IPS DF 6.9 (cell line): ENCODE measurements at regions not wholly inside any gene's neighbourhood (a gene's known extent, or its start where the extent isn't known, plus 50 kb on each side); places are given as distances from the start of the nearest gene placed in this dataset.

ENCODE experiments used
- DNase-seq: peaks from one replicate; pipeline ENCODE4 v3.0.0-alpha.2; 2013; ENCODE audit warnings: low read depth, low spot score
- H3K27ac ChIP-seq: one replicate; pipeline ENCODE4 v1.5.1; 2013; ENCODE audit warnings: low read length, control low read depth
- H3K27me3 ChIP-seq: 2 replicates; pipeline ENCODE4 v1.6.1; 2013; ENCODE audit warnings: mild to moderate bottlenecking, low read length; ENCODE audit not compliant: control insufficient read depth, insufficient read depth
- H3K36me3 ChIP-seq: 2 replicates; pipeline ENCODE4 v1.6.1; 2013; ENCODE audit warnings: low read length; ENCODE audit not compliant: control insufficient read depth, insufficient read depth
- H3K4me1 ChIP-seq: 2 replicates; pipeline ENCODE4 v1.6.1; 2013; ENCODE audit warnings: low read length; ENCODE audit not compliant: control insufficient read depth, insufficient read depth
- H3K4me3 ChIP-seq: 2 replicates; pipeline ENCODE4 v1.5.1; 2013; ENCODE audit warnings: mild to moderate bottlenecking, low read length
- H3K9me3 ChIP-seq: 2 replicates; pipeline ENCODE4 v1.6.1; 2013; ENCODE audit warnings: low read length, inconsistent platforms; ENCODE audit not compliant: control insufficient read depth, insufficient read depth
- WGBS: extraction: QIAGEN DNeasy Blood & Tissue Kit; methylation state at CpG from one replicate; pipeline ENCODE4 v1.1.7; 2013; ENCODE audit warnings: mixed read lengths, missing lambda C conversion rate; ENCODE audit not compliant: insufficient read length, insufficient coverage; 5-methylcytosine and 5-hydroxymethylcytosine counted together

GRCh38 chr11:70537576-70538571 lies 139.5 kb downstream of the CTTN start:
- no peak for DNase-seq
- no peak overlapping the region for H3K4me3 ChIP-seq
- no peaks in the 10 kb centered on the region for H3K36me3 ChIP-seq
- H3K9me3 ChIP-seq, result no peaks in the 10 kb centered on the region
- H3K27me3 ChIP-seq, result no peaks in the 10 kb centered on the region
- no peak overlapping the region for H3K27ac ChIP-seq
- WGBS, result no CpG with 5 or more reads among the region's 28 CpGs
- no peaks in the 10 kb centered on the region for H3K4me1 ChIP-seq

GRCh38 chr11:70538641-70539359 lies 140.5 kb downstream of the CTTN start:
- no CpG with 5 or more reads among the region's 22 CpGs for WGBS
- H3K27me3 ChIP-seq, result no peaks in the 10 kb centered on the region
- no peak overlapping the region for H3K4me3 ChIP-seq
- no peak for DNase-seq
- H3K27ac ChIP-seq, result no peak overlapping the region
- no peaks in the 10 kb centered on the region for H3K36me3 ChIP-seq
- no peaks in the 10 kb centered on the region for H3K9me3 ChIP-seq
- no peaks in the 10 kb centered on the region for H3K4me1 ChIP-seq

GRCh38 chr11:70539360-70540095 lies 141.2 kb downstream of the CTTN start:
- Histone ChIP-seq H3K9me3 (no peaks in the 10 kb centered on the region), H3K4me1 (no peaks in the 10 kb centered on the region), H3K4me3 (no peak overlapping the region), H3K27ac (no peak overlapping the region), H3K36me3 (no peaks in the 10 kb centered on the region), H3K27me3 (no peaks in the 10 kb centered on the region)
- WGBS, result no CpG with 5 or more reads among the region's 26 CpGs
- no peak for DNase-seq

GRCh38 chr11:70540196-70540595 lies 141.9 kb downstream of the CTTN start:
- Histone ChIP-seq H3K4me3 (no peak overlapping the region), H3K36me3 (no peaks in the 10 kb centered on the region), H3K9me3 (no peaks in the 10 kb centered on the region), H3K27ac (no peak overlapping the region), H3K4me1 (peaks cover 5% of the 10 kb centered on the region; the same call in 1 of the 2 replicates), H3K27me3 (no peaks in the 10 kb centered on the region)
- no CpG with 5 or more reads among the region's 16 CpGs for WGBS
- no peak for DNase-seq

GRCh38 chr11:70541176-70541575 lies 142.8 kb downstream of the CTTN start:
- no peak for DNase-seq
- no CpG with 5 or more reads among the region's 9 CpGs for WGBS
- Histone ChIP-seq H3K4me3 (no peak overlapping the region), H3K9me3 (no peaks in the 10 kb centered on the region), H3K27me3 (no peaks in the 10 kb centered on the region), H3K36me3 (no peaks in the 10 kb centered on the region), H3K4me1 (peaks cover 9% of the 10 kb centered on the region; the same call in 1 of the 2 replicates), H3K27ac (no peak overlapping the region)

GRCh38 chr11:70541699-70542098 lies 143.4 kb downstream of the CTTN start:
- DNase-seq, result no peak
- Histone ChIP-seq H3K27me3 (no peaks in the 10 kb centered on the region), H3K4me1 (peaks cover 12% of the 10 kb centered on the region), H3K27ac (no peak overlapping the region), H3K9me3 (no peaks in the 10 kb centered on the region), H3K4me3 (no peak overlapping the region), H3K36me3 (no peaks in the 10 kb centered on the region)
- WGBS, result no CpG with 5 or more reads among the region's 5 CpGs

- H3K27me3 ChIP-seq, result no peaks in the 10 kb centered on the region
- no peaks in the 10 kb centered on the region for H3K36me3 ChIP-seq
- DNase-seq, result no peak
- H3K9me3 ChIP-seq, result no peaks in the 10 kb centered on the region
- WGBS, result no CpG with 5 or more reads among the region's 6 CpGs
- no peak overlapping the region for H3K27ac ChIP-seq
- no peak overlapping the region for H3K4me3 ChIP-seq
- H3K4me1 ChIP-seq, result peaks cover 12% of the 10 kb centered on the region
Measured at GRCh38 chr11:70542406-70542805, 144.1 kb downstream of the CTTN start.

GRCh38 chr11:70542811-70543210 lies 144.5 kb downstream of the CTTN start:
- Histone ChIP-seq H3K36me3 (no peaks in the 10 kb centered on the region), H3K4me3 (no peak overlapping the region), H3K27ac (no peak overlapping the region), H3K27me3 (no peaks in the 10 kb centered on the region), H3K4me1 (peaks cover 12% of the 10 kb centered on the region), H3K9me3 (no peaks in the 10 kb centered on the region)
- no CpG with 5 or more reads among the region's 12 CpGs for WGBS
- DNase-seq, result no peak

- no CpG with 5 or more reads among the region's 7 CpGs for WGBS
- peaks cover 12% of the 10 kb centered on the region for H3K4me1 ChIP-seq
- DNase-seq, result no peak
- H3K27me3 ChIP-seq, result no peaks in the 10 kb centered on the region
- no peaks in the 10 kb centered on the region for H3K9me3 ChIP-seq
- no peak overlapping the region for H3K27ac ChIP-seq
- no peaks in the 10 kb centered on the region for H3K36me3 ChIP-seq
- H3K4me3 ChIP-seq, result no peak overlapping the region
Measured at GRCh38 chr11:70543611-70544010, 145.3 kb downstream of the CTTN start.
